Liver (tissue), 8 donors: ENCODE measurements at regions not wholly inside any gene's neighbourhood (a gene's known extent, or its start where the extent isn't known, plus 50 kb on each side); places are given as distances from the start of the nearest gene placed in this dataset.

Experiments
- DNase-seq: peaks from one replicate; pipeline ENCODE4 v3.0.0-alpha.2; 2017; ENCODE audit warnings: low spot score
- H3K27ac ChIP-seq, 2 donors: one replicate each; pipeline ENCODE4 v1.7.0; 2013; ENCODE audit warnings: inconsistent platforms in 2 of 2, low read length in 2 of 2, control low read depth in 1 of 2, low read depth in 1 of 2, mild to moderate bottlenecking in 1 of 2
- H3K27me3 ChIP-seq, 4 donors: one replicate each; pipeline versions ENCODE4 v1.6.1 to v1.7.0; 2013; ENCODE audit warnings: low read length in 3 of 4, inconsistent platforms in 1 of 4, mild to moderate bottlenecking in 1 of 4, moderate library complexity in 1 of 4; ENCODE audit not compliant: control insufficient read depth in 4 of 4, insufficient read depth in 4 of 4
- H3K36me3 ChIP-seq, 4 donors: one replicate each; pipeline versions ENCODE4 v1.6.1 to v1.7.0; 2013; ENCODE audit warnings: low read length in 3 of 4, mild to moderate bottlenecking in 3 of 4, low read depth in 1 of 4, moderate library complexity in 1 of 4; ENCODE audit not compliant: control insufficient read depth in 4 of 4, insufficient read depth in 3 of 4
- H3K4me1 ChIP-seq, 4 donors: one replicate each; pipeline versions ENCODE4 v1.6.1 to v1.7.0; 2013; ENCODE audit warnings: low read length in 3 of 4, mild to moderate bottlenecking in 3 of 4, moderate library complexity in 1 of 4; ENCODE audit not compliant: control insufficient read depth in 4 of 4, insufficient read depth in 4 of 4
- H3K4me3 ChIP-seq, 3 donors: one replicate each; pipeline versions ENCODE4 v1.6.1 to v1.7.0; 2013; ENCODE audit warnings: low read length in 3 of 3, control low read depth in 1 of 3, low read depth in 1 of 3, mild to moderate bottlenecking in 1 of 3
- H3K9ac ChIP-seq, 2 donors: one replicate each; pipeline ENCODE4 v1.7.0; 2013; ENCODE audit warnings: low read length in 2 of 2, mild to moderate bottlenecking in 2 of 2, moderate library complexity in 2 of 2, control low read depth in 1 of 2, low read depth in 1 of 2
- H3K9me3 ChIP-seq, 4 donors: one replicate each; pipeline versions ENCODE4 v1.6.1 to v1.7.0; 2013; ENCODE audit warnings: low read length in 3 of 4; ENCODE audit not compliant: control insufficient read depth in 4 of 4
- ATF3 ChIP-seq: IDR thresholded peaks from 2 replicates; pipeline ENCODE4 v1.6.1; 2016; ENCODE audit warnings: antibody characterized with exemption
- CTCF ChIP-seq: fragments of 150-350 bp; IDR thresholded peaks from 2 replicates; pipeline ENCODE4 v1.5.1; 2017; ENCODE audit warnings: improper control_type of control experiment, low read depth, low read length; ENCODE audit not compliant: missing input control
- EGR1 ChIP-seq, 2 donors: IDR thresholded peaks; 2 replicates each; pipeline ENCODE4 v1.6.1; 2016 to 2018; ENCODE audit warnings: antibody characterized with exemption in 2 of 2, low read depth in 2 of 2
- FOXA1 ChIP-seq: IDR thresholded peaks from 2 replicates; pipeline ENCODE4 v1.6.1; 2016; ENCODE audit warnings: antibody characterized with exemption
- FOXA2 ChIP-seq: IDR thresholded peaks from 2 replicates; pipeline ENCODE4 v1.6.1; 2016; ENCODE audit warnings: antibody characterized with exemption
- HNF4A ChIP-seq, 2 donors: conservative IDR thresholded peaks; 2 replicates each; pipeline ENCODE4 v1.6.1; 2016; ENCODE audit warnings: antibody characterized with exemption in 2 of 2, mild to moderate bottlenecking in 2 of 2
- JUND ChIP-seq, 2 donors: IDR thresholded peaks; 2 replicates each; pipeline ENCODE4 v1.6.1; 2016; ENCODE audit warnings: antibody characterized with exemption in 2 of 2
- MAX ChIP-seq: IDR thresholded peaks from 2 replicates; pipeline ENCODE4 v1.6.1; 2016; ENCODE audit warnings: antibody characterized with exemption
- NR2F2 ChIP-seq: IDR thresholded peaks from 2 replicates; pipeline ENCODE4 v1.6.1; 2016; ENCODE audit warnings: antibody characterized with exemption
- REST ChIP-seq: IDR thresholded peaks from 2 replicates; pipeline ENCODE4 v1.6.1; 2016; ENCODE audit warnings: antibody characterized with exemption, mild to moderate bottlenecking
- SP1 ChIP-seq: IDR thresholded peaks from 2 replicates; pipeline ENCODE4 v1.6.1; 2018; ENCODE audit warnings: antibody characterized with exemption, mild to moderate bottlenecking
- TAF1 ChIP-seq: conservative IDR thresholded peaks from 2 replicates; pipeline ENCODE4 v1.6.1; 2016; ENCODE audit warnings: antibody characterized with exemption, mild to moderate bottlenecking
- ZBTB33 ChIP-seq: IDR thresholded peaks from 2 replicates; pipeline ENCODE4 v1.6.1; 2016; ENCODE audit warnings: antibody characterized with exemption
- WGBS: extraction: QIAGEN DNeasy Blood & Tissue Kit; methylation state at CpG from one replicate; pipeline ENCODE4 v1.1.7; 2013; 5-methylcytosine and 5-hydroxymethylcytosine counted together
- donor health status: healthy.
- donor health status: healthy.
- donor health status: healthy.
- donor health status: healthy.
- donor health status: healthy.

- peaks cover 0 to 2% (median 0%) of the 10 kb centered on the region in 4 donors for H3K36me3 ChIP-seq
- DNase-seq, result no peak
Observed at GRCh38 chr11:27592098-27592780, 85.7 kb upstream of the LIN7C start.

GRCh38 chr11:27582621-27583020, 76.1 kb upstream of the LIN7C start:
- H3K4me3 ChIP-seq, result no peak overlapping the region
- no peak for DNase-seq
- WGBS, result 88% methylated on average over 4 of the region's 4 CpGs

More at GRCh38 chr11:27592098-27592780, 85.7 kb upstream of the LIN7C start:
- Histone ChIP-seq H3K27me3 (no peaks in the 10 kb centered on the region), H3K9ac (no peak overlapping the region), H3K4me3 (no peak overlapping the region), H3K9me3 (no peaks in the 10 kb centered on the region), H3K27ac (no peak overlapping the region), H3K4me1 (no peaks in the 10 kb centered on the region)
- TF ChIP-seq TAF1 (no peak), SP1 (no peak), MAX (no peak), FOXA1 (no peak)

More at GRCh38 chr11:27582621-27583020, 76.1 kb upstream of the LIN7C start:
- peaks cover 0 to 6% (median under 1%) of the 10 kb centered on the region in 4 donors for H3K9me3 ChIP-seq
- no peak overlapping the region for H3K9ac ChIP-seq
- TF ChIP-seq ZBTB33 (no peak), MAX (no peak), NR2F2 (no peak), FOXA1 (no peak), ATF3 (no peak), TAF1 (no peak), EGR1 (IDR thresholded peaks at IDR 0.05; ENCODE audit: low read depth in 2 of 2) (no peak), JUND (IDR thresholded peaks at IDR 0.05) (no peak), FOXA2 (no peak), REST (no peak), HNF4A (conservative IDR thresholded peaks at IDR 0.05) (no peak), CTCF (no peak)
- H3K4me1 ChIP-seq, result no peaks in the 10 kb centered on the region
- peaks cover 0 to 6% (median 0%) of the 10 kb centered on the region in 4 donors for H3K36me3 ChIP-seq
- no peak overlapping the region for H3K27ac ChIP-seq
- H3K27me3 ChIP-seq, result no peaks in the 10 kb centered on the region
